Neural cell (in vitro differentiated cells): ENCODE measurements at regions not wholly inside any gene's neighbourhood (a gene's known extent, or its start where the extent isn't known, plus 50 kb on each side); places are given as distances from the start of the nearest gene placed in this dataset.

Experiments used
- H2AFZ ChIP-seq: fragments of 200-600, 300-800 bp; sonication (generic), shearing (Covaris generic); 2 replicates; pipeline ENCODE4 v1.6.0; 2014; ENCODE audit warnings: low read depth, mild to moderate bottlenecking, antibody characterized with exemption, low read length, moderate library complexity
- H3F3A ChIP-seq: fragments of 200-600 bp; shearing (Covaris generic); 2 replicates; pipeline ENCODE4 v1.6.1; 2016; ENCODE audit warnings: mild to moderate bottlenecking, moderate library complexity, mixed read lengths, antibody characterized with exemption, low read length; ENCODE audit not compliant: insufficient read depth, poor library complexity, severe bottlenecking
- H3K27ac ChIP-seq: fragments of 200-600, 300-800 bp; sonication (generic), shearing (Covaris generic); 2 replicates; pipeline ENCODE4 v1.5.1; 2014; ENCODE audit warnings: mild to moderate bottlenecking, low read length, moderate library complexity
- H3K27me3 ChIP-seq: fragments of 300-800, 200-600 bp; sonication (generic), shearing (Covaris generic); 2 replicates; pipeline ENCODE4 v1.6.0; 2014; ENCODE audit warnings: mild to moderate bottlenecking, low read depth, low read length, moderate library complexity; ENCODE audit not compliant: insufficient read depth
- H3K36me3 ChIP-seq: fragments of 300-800, 200-600 bp; sonication (generic), shearing (Covaris generic); 2 replicates; pipeline ENCODE4 v1.5.1; 2014; ENCODE audit warnings: mild to moderate bottlenecking, antibody characterized with exemption, low read length, moderate library complexity; ENCODE audit not compliant: insufficient read depth
- H3K4me2 ChIP-seq: fragments of 300-800, 200-600 bp; sonication (generic), shearing (Covaris generic); 2 replicates; pipeline ENCODE4 v1.6.0; 2014; ENCODE audit warnings: mild to moderate bottlenecking, low read length
- H3K4me3 ChIP-seq: fragments of 300-800, 200-600 bp; sonication (generic), shearing (Covaris generic); 2 replicates; pipeline ENCODE4 v1.5.1; 2014; ENCODE audit warnings: mild to moderate bottlenecking, low read length, moderate library complexity
- H3K79me2 ChIP-seq: fragments of 200-600 bp; shearing (Covaris generic); replicated peaks from 2 replicates; pipeline ENCODE4 v1.6.0; 2014; ENCODE audit warnings: mild to moderate bottlenecking, low read length, moderate library complexity; ENCODE audit not compliant: insufficient read depth
- H3K9ac ChIP-seq: fragments of 300-800, 200-600 bp; sonication (generic), shearing (Covaris generic); 2 replicates; pipeline ENCODE4 v1.6.1; 2016; ENCODE audit warnings: mild to moderate bottlenecking, low read length, mixed read lengths
- H3K9me2 ChIP-seq: fragments of 200-600 bp; shearing (Covaris generic); 2 replicates; pipeline ENCODE4 v1.6.1; 2016; ENCODE audit warnings: mild to moderate bottlenecking, low read length, mixed read lengths; ENCODE audit not compliant: insufficient read depth
- H3K9me3 ChIP-seq: fragments of 200-600, 300-800 bp; sonication (generic), shearing (Covaris generic); 2 replicates; pipeline ENCODE4 v1.6.1; 2016; ENCODE audit warnings: mild to moderate bottlenecking, mixed run types, low read length, moderate library complexity, mixed read lengths
- H4K20me1 ChIP-seq: fragments of 200-600 bp; shearing (Covaris generic); 2 replicates; pipeline ENCODE4 v1.6.1; 2016; ENCODE audit warnings: mild to moderate bottlenecking, mixed run types; ENCODE audit not compliant: insufficient read depth
- CTCF ChIP-seq: fragments of 450-650 bp; IDR thresholded peaks from 2 replicates; pipeline ENCODE4 v1.5.1; 2014; ENCODE audit warnings: antibody characterized with exemption, mild to moderate bottlenecking, moderate library complexity; ENCODE audit not compliant: poor library complexity, severe bottlenecking
- EP300 ChIP-seq: fragments of 450-650 bp; conservative IDR thresholded peaks from 2 replicates; pipeline ENCODE4 v1.6.1; 2014; ENCODE audit warnings: antibody characterized with exemption, mild to moderate bottlenecking, moderate library complexity; ENCODE audit not compliant: poor library complexity, severe bottlenecking
- EZH2 ChIP-seq: fragments of 200-600, 300-800 bp; shearing (Covaris generic), sonication (generic); IDR thresholded peaks from 2 replicates; pipeline ENCODE4 v1.6.1; 2014; ENCODE audit warnings: antibody characterized with exemption, low read length, borderline replicate concordance, mild to moderate bottlenecking; ENCODE audit not compliant: insufficient read depth, poor library complexity, severe bottlenecking
- MXI1 ChIP-seq: fragments of 450-650 bp; conservative IDR thresholded peaks from 2 replicates; pipeline ENCODE4 v1.6.1; 2014; ENCODE audit warnings: antibody characterized with exemption, mild to moderate bottlenecking; ENCODE audit not compliant: poor library complexity, severe bottlenecking
- POLR2AphosphoS5 ChIP-seq: IDR thresholded peaks from 2 replicates; pipeline ENCODE4 v1.6.1; 2012
- RAD21 ChIP-seq: fragments of 450-650 bp; conservative IDR thresholded peaks from 2 replicates; pipeline ENCODE4 v1.6.1; 2014; ENCODE audit warnings: antibody characterized with exemption, mild to moderate bottlenecking, moderate library complexity
- REST ChIP-seq: IDR thresholded peaks from 2 replicates; pipeline ENCODE4 v1.6.1; 2012; ENCODE audit warnings: borderline replicate concordance
- SMC3 ChIP-seq: fragments of 450-650 bp; conservative IDR thresholded peaks from 2 replicates; pipeline ENCODE4 v1.6.1; 2014; ENCODE audit warnings: antibody characterized with exemption, mild to moderate bottlenecking, moderate library complexity; ENCODE audit not compliant: poor library complexity
- TAF1 ChIP-seq: IDR thresholded peaks from 2 replicates; pipeline ENCODE4 v1.6.1; 2012; ENCODE audit warnings: low read depth

- H4K20me1 ChIP-seq: no peaks in the 10 kb centered on the region
- no peak overlapping the region for H3K4me3 ChIP-seq
Observed at GRCh38 chr6:125361868-125362267, 60.1 kb upstream of the HDDC2 start.

GRCh38 chr6:125363039-125363823 lies 61.5 kb upstream of the HDDC2 start:
- Histone ChIP-seq H3K4me3 (peak overlapping the region; percentile 64), H3K9me2 (no peaks in the 10 kb centered on the region), H3K9me3 (no peaks in the 10 kb centered on the region), H3K79me2 (no peaks in the 10 kb centered on the region), H4K20me1 (no peaks in the 10 kb centered on the region), H2AFZ (peak overlapping the region; percentile 42), H3K27me3 (no peaks in the 10 kb centered on the region), H3F3A (no peaks in the 10 kb centered on the region), H3K4me2 (peak overlapping the region; percentile 42), H3K36me3 (no peaks in the 10 kb centered on the region), H3K9ac (peak overlapping the region; percentile 60), H3K27ac (peak overlapping the region; percentile 28)
- no peak for TF ChIP-seq TAF1
- no peak for TF ChIP-seq EZH2
- TF ChIP-seq EP300: peak; percentile 14
- TF ChIP-seq RAD21: peak; percentile 10

More at GRCh38 chr6:125361868-125362267, 60.1 kb upstream of the HDDC2 start:
- Histone ChIP-seq H3K27me3 (no peaks in the 10 kb centered on the region), H3K9me3 (no peaks in the 10 kb centered on the region), H3K4me2 (no peak overlapping the region), H3K27ac (no peak overlapping the region), H3K9me2 (no peaks in the 10 kb centered on the region), H3K36me3 (no peaks in the 10 kb centered on the region), H3K9ac (no peak overlapping the region), H2AFZ (no peak overlapping the region), H3K79me2 (no peaks in the 10 kb centered on the region), H3F3A (no peaks in the 10 kb centered on the region)
- TF ChIP-seq MXI1 (no peak), POLR2AphosphoS5 (no peak), SMC3 (no peak), EP300 (no peak), TAF1 (no peak), EZH2 (no peak), RAD21 (no peak), CTCF (no peak), REST (no peak)
